HG02938 (cell line): ENCODE measurements at regions not wholly inside any gene's neighbourhood (a gene's known extent, or its start where the extent isn't known, plus 50 kb on each side); places are given as distances from the start of the nearest gene placed in this dataset.

Experiments used
- ATAC-seq: cut with Tn5 transposase; IDR thresholded peaks from one replicate; pipeline ENCODE4 v1.9.1; 2021; ENCODE audit warnings: mild to moderate bottlenecking, moderate library complexity; ENCODE audit not compliant: unreplicated experiment

DNA sequence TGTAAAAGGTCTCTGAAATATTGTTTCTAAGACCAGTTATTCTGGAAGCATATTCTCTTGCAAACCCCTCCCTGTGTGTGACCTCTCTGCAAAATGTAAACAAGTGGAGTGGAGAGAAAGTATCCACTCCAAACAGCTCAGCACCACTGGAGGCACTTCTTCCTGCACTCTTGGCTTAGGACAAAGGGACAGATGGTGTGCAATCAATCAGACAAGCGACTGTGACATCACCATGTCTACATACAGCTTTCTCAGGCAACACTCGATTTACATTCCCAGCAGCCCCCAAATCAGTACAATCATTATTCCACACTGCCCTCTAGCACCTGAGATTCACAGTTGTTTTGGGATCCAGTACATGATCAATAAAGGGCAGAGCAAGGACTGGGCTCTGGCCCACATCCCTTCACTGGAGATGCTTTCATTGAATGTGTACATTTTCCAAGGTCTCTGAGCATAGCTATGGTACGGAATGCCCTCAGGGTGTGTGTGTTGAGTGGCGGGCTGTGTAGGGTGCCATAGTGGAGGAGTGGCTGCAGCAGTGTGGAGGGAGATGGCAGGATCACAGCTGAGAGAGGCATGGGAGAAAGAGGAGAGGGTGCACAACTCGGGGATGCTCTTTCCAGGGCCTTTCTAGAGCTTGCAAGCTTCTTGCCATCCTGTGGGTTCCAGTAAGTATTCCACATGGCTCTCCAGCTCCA is 311.8 kb upstream of the ST6GAL2 start:
- no peak for ATAC-seq

DNA sequence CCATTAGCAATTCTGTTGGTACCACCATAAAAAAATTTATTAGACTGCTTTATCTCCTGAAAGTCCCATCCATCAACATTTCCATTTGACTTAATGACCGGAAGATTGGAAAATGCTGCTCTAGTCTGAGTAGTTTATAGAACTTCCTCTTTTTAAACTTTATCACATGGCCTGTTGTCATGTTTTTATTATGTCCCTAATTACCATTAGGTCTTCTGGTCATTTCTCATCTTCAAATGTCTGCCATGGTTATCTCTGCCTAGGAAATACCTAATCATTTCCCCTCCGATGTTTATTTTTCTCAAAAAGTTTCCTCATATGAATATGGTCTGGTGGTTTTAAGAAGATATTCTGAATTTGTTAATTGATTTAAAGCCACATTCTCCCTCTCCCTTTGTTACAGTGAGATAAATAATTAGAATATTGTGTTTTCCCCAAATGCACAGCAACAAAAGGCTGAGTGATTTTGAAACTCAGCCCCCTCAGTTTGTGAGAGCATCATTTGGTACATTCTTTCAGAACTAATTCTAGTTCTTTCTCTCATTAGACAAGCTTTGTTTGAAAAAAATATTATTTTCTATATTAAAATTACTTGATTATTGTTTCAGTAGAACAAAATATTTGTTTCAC is 317.1 kb upstream of the ST6GAL2 start:
- no peak for ATAC-seq

DNA sequence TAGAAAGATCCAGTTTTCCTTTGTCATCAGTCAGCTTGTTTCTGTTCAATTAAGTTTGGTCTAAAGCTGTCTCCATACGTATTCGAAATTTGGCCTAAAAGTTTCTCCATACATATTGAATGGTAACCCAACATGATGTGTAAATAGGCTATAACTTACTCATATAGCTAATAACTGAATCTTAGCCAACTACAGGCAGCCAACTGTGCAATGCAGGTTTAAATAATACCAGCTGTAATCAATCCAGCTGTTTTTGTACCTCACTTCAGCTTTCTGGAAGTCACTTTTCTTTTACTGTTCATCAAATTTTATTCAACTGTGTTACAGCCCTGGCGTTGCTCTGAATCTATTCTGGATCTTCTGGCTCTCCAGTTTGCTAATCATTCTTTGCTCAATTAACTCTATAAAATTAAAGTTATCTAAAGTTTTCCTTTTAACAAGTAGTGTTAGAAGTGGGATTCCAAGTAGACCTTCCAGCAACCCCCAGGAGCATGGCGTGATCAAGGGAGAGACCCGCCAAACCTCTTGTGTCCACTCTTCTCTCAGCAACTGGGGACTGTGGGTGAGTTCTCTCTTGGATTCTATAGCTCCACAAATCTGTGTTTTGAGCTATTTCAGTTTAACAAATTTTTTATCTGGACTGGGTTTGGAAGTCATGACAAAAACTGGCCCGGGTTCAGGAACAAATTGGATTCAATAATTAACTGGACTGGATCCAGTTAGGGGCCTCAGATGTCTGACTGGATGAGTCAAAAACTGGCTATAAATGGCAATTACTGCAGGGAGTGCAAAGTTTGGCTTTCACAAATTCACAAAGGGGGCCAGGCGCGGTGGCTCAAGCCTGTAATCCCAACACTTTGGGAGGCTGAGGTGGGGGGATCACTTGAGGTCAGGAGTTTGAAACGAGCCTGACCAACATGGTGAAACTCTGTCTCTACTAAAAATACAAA is 329.7 kb upstream of the ST6GAL2 start:
- ATAC-seq, result no peak

DNA sequence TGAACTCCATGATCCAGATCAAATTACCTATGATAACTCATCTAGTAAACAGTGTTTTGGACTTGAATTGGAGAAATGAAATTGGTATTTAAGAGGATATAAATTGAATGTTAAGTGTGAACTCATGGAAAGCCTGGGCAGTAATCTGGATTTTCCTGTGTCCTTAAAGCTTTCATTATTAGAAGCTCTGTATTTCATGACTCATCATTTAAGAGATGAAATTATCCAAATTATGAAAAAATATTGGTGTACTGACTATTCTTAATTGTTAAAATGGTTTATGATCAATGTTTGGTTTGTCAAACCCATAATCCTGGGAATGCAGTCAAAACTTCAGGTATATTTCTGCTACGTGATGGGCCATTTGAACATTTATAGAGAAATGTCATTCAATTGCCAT is 332.2 kb upstream of the ST6GAL2 start:
- ATAC-seq, result no peak

DNA sequence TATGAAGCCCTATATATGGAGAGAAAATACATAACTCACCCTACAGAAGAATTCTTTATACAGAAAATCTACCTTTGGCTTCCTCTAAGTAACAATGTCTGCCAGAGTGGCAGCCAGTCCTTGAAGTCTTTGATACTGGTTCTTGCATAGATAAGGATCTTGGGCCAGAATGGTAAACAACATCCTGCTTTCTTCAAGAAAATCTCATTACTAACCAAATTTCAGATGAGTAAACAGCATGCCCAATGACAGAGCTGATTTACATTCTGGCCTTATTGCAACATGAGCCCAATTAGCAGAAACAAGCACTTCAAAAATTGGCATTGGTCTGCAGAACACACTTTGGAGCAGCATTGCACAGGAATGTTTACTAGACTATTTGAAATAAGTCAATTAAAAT is 336.5 kb upstream of the ST6GAL2 start:
- ATAC-seq, result no peak

DNA sequence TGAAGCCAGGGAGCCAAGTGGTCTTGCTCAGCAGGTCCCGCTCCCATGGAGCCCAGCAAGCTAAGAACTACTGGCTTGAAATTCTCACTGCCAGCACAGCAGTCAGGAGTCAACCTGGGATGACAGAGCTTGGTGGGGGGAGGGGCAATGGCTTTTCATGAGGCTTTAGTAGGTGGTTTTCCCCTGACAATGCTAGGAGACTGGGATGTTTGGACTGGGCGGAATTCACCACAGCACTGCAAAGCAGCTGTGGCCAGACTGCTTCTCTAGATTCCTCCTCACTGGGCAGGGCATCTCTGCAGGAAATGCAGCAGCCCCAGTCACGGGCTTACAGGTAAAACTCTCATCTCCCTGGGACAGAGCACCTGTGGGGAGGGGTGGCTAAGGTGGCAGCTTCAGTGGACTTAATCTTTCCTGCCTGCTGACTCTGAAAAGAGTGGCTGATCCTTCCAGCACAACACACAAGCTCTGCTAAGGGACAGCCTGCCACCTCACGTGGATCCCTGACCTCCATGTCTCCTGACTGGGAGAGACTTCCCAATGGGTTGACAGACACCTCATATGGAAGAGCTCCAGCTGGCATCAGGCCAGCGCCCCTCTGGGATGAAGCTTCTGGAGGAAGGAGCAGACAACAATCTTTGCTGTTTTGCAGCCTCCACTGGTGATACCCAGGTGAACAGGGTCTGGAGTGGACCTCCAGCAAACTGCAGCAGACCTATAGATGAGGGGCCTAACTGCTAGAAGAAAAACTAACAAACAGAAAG is 349.7 kb upstream of the ST6GAL2 start:
- no peak for ATAC-seq

DNA sequence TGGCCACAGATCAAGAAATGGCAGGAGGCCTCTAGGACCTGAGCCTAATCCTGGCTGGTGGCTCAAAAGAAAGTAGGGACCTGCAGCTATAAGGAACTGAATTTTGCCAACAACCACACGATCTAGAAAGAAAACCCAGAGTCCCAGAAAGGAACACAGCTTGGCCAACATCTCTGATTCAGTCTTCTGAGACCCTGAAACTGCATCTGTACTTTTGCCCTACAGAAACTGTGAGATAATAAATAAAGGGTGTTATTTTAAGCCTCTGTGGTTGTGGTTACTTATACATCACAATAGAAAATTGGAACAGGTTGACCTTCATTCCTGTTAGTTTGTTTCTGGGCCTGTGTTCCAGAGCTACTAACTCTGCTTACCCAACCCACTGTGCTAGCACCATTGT is 356.8 kb upstream of the ST6GAL2 start:
- ATAC-seq, result no peak

DNA sequence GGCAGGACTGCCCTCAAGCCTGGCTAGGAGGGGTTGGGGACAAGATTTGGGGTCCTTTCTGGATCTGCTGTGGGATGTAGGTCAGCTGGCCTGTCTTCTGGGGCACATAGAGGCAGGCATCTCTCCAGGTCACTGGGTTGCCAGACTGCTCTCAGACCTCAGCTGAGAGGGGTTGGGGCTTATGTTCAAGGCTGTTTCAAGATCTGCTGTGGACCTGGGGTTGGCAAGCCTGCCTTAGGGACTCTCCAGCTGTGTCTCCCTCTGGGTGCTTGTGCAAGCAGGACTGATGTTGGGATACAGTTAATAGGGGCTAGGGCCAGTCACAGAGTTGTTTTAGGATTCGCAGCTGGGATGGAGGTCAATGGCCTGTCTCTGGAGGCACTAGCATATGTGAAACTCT is 363.0 kb upstream of the ST6GAL2 start:
- ATAC-seq, result no peak

DNA sequence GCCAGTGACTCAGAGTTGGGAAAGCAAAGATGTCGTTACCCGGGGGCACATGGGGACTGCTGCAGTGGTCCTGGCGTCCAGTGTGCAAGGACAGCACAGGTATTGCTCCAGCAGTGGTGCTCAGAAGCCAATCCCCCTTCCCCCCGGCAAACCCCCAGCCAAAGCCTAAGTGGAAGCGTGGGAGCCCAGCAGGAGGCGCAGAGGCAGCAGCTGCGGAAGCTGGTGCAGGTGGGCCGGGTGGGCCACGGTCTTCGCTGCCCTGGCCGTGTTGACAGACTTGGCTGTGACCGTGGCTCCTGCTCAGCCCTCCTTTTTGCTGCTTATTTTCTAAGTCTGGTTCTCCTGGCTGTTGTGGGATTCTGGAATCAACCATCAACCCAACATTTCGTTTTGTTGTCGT is 369.8 kb upstream of the ST6GAL2 start:
- no peak for ATAC-seq

DNA sequence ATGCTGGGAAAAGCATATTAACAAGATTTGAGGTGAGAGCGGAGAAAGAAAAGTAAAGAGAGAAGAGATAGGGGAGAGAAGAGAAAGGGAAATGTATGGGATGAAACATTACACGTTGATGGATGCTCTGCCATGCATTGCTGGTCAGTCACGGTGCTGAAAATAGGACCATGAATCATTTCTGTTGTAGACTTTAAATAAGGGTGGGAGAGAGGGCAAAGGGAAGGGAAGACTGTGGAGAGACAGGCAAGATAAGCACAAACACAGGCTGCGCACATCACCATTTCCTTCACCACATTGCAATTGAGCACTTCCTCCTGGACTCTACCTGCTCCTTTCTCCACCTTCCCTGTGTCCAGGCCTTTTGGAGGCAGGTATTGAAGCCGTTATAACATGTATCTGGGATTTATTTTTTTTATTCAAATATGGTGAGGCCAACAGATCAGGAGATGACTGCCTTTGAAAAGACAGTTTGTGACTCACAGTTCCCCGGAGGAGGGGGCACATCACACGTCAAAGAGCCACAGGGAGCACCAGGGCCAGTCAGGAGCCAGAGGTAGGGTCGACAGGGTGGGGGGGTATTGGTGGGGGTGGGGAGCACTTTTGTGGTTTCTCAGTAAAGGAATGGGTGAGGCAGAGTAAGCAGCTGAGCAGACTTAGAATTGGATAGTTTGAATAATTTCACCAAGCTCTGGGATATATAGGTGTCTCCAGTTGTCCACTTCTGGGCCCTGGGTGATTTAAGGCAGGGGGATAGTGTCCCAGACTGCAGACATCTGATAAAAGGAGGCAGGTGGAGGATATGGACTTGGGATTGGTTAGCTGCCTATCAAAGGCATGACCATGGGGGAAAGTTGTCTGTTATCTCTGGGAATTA is 372.8 kb upstream of the ST6GAL2 start:
- no peak for ATAC-seq

DNA sequence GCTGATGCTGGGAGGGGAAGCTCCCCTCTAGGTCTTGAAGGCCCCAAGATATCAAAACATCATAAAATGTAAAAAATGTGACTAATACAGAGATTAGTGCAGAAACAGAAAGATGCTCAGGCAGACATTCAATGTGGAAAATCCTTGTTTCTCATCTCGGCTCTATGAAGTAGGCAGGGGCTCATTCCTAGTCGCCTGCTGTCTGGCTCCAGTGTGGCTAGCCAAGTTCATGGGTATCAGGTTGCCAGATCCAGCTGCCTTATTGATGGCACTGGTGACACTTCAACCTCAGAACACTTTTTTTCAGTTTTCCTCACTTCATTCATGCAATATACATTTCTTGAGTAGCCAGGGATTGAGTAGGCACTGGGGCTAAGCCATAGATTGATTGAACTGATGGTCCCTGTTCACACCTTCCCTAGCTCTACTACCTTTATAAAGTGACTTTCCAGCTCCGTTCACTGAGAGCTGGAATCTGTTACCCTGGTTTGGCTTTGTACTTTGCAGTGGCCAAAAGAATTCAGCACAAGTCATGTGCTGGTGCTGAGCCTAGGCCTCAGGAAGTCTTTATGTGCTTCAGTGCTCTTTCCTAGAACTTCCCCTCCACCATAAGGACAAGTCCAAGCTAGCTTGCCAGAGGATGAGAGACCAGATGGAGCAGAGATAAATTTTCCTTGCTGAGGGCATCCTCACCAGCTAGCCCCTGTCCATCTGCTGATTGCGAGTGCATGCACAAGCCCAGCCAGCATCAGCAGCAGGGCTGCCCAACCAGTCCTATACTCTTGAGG is 373.6 kb upstream of the ST6GAL2 start:
- ATAC-seq, result no peak

DNA sequence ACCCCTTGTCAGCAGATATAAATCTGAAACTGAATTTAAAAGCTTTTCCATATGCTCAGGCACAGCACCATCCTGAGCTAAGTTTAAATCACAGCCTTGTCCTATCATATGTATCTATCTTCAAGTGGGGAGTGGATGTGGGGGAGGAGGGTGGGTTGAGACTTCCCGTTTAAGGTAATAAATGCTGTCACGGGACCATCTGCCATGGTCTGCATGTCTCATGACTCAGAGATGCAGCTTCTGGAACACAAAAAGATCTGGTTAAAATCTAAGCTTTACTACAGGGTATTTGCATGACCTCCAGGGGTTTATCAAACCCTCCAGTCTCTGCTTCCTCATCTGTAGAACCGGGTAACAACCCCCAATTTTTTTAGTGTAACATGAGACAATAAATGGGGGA is 377.7 kb upstream of the ST6GAL2 start:
- ATAC-seq, result no peak

DNA sequence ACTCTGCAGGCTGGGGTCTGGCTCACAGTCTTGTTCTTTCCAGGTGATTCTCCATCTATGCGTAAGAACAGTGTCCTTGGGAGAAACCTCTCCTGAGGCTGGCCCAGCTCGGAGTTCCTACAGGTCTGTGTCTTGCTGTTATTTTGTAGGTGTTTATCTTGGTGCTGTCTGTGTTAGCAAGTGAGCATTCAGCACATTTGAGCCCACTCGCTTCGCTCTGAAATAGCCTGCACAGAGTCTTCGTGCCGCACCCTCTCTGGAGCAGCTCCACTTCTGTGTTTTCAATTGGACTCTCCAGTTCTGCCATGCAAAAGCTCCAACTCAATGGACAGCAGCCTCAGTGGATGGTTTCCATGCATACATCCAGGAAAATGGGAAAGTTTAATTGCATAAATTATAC is 378.2 kb upstream of the ST6GAL2 start:
- ATAC-seq, result no peak

DNA sequence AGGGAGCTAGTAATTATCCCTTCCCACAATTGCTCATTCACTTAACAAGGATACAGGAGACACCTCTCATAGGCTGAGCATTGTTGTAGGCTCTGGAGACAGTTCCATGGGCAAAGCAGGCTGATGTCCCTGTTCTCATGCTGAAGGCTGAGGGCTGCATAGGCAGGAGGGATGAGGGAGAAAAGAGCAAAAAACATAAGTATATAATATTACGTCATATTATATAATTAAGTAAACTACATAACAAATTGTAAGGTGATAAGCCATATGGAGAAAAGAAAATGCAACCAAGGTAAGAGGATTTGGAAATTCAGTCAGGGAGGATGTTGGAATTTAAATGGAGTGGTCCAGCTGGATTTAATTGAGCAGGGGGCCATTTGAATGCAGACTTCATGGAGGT is 380.6 kb upstream of the ST6GAL2 start:
- ATAC-seq, result no peak

DNA sequence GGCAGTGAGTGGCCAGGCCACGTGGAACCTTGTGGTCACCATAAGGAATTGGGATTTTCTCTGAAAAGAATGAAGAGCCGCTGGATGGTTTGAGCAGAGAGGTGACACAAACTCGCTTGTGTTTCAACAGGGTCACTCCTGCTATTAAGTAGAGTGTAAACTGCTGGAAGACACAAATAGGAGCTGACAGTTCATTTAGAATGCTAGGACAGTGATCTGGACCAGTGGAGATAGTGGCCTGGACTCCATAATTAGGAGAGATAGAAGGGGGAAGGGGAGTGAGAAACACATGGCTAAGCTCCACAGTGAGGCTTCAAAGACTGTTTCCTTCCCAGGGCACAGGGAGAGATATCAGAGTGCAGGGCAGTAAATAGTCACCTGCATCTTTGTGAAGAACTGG is 381.1 kb upstream of the ST6GAL2 start:
- ATAC-seq, result no peak

DNA sequence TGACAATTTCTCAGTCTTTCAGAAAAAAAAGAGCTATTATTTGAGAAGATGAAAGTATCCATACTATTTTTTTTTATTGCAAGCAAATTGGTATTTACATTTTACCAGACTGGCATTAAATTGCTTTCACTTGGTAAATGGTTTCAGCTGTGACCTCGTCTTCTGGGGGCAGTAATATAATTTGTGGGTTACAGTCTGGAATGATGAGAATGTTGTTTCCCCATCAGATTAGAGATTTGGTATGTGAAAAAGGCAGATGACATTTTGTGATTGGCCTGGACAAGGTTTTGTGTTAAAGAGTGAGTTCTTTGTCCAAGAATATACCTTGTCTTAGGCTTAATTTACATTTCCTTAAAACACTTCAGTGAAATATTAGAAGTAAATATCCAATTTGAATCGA is 390.1 kb upstream of the ST6GAL2 start:
- ATAC-seq, result no peak

DNA sequence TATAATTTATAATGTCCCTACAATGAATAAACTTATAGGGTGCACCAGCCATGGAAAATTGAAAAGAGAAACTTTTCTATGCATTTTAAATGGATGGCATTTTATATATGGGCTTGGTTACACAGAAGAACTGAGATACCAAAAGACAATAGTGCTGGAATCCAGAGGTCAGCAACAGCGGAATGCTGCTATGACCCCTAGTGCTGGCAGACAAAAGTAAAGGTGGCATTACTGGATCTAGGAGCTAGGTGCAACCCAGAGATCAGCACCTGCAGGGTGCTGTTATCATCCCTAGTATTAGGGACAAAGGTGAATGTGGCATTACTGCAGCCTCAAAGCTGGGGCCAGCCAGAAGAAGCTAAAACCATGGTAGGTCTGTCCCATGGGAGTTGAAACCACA is 392.7 kb upstream of the ST6GAL2 start:
- ATAC-seq, result no peak

DNA sequence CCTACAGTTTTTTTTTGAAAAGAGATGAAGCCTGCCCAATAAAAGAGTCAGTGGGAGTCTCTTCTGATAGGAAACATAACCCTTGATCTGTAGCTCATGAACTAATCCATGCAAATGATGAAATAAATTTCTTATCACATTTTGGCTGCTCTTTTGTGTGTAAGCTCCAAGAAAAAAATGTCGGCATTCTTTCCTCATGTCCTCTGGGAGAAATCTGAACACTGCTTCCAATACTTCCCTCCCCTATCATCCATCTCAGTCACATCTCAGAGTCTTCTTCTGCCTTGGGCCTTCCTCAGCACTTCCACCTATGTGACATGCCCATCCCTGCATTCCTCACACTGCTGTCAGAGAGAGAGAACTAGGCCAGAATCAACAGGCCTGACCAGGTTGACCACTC is 395.7 kb upstream of the ST6GAL2 start:
- ATAC-seq, result no peak

DNA sequence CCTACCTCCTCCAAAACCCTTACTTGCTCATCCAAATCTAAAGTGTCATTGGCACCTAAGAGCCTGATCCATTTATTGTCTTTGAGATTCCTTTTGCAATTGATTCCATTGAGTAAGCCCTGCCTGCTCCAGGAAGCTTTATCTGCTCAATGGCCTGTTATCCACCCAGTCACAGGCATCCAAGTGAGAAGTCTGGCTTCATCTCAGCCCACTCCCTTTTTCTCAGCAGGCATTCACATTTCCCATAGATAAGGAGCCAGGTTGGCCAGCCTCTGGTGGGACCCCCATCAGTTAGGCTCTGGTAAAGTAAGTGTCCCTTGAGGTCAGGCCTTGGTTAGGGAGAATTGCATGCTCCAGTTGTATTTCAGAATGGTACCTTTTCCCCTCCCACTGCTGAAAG is 396.2 kb upstream of the ST6GAL2 start:
- no peak for ATAC-seq
